IMR-90 (cell line): ENCODE measurements at regions not wholly inside any gene's neighbourhood (a gene's known extent, or its start where the extent isn't known, plus 50 kb on each side); places are given as distances from the start of the nearest gene placed in this dataset.
A peak's percentile ranks its signal among the peaks of the same experiment; 100 is the strongest.

Experiments
- ATAC-seq: fragments of 200-7000 bp; cut with Tn5 transposase; 2 replicates; pipeline ENCODE4 v1.9.1; 2020; ENCODE audit warnings: low read depth, mild to moderate bottlenecking, moderate library complexity
- BruUV-seq: library from RNA; stranded (reverse); fragments of 400-500 nt; replicated peaks from 2 replicates; lab custom pipeline; 2021; lab: Mats Ljungman, UMichigan
- CTCF ChIA-PET: fragments of 300-600 bp; formaldehyde crosslinking; extraction: SDS; loops from one replicate; lab custom pipeline; 2021; ENCODE audit warnings: antibody characterized with exemption; lab: Yijun Ruan, JAX
- POLR2A ChIA-PET: fragments of 300-600 bp; sonication (Branson Sonifier 250); formaldehyde crosslinking; loops from one replicate; lab custom pipeline; 2022; ENCODE audit warnings: antibody characterized with exemption; ENCODE audit not compliant: unreplicated experiment; lab: Charles Lee
- DNase-seq: peaks from one replicate; pipeline ENCODE4 v3.0.0; 2013
- H2AFZ ChIP-seq: replicated peaks from 2 replicates; pipeline ENCODE3; 2013; ENCODE audit warnings: low read length, mild to moderate bottlenecking; ENCODE audit not compliant: poor library complexity
- H2AK5ac ChIP-seq: 2 replicates; pipeline ENCODE4 v1.6.1; 2013; ENCODE audit warnings: low read depth, low read length, inconsistent platforms
- H2AK9ac ChIP-seq: replicated peaks from 2 replicates; pipeline ENCODE3; 2013; ENCODE audit warnings: mild to moderate bottlenecking, low read depth, low read length, moderate library complexity; ENCODE audit not compliant: poor library complexity
- H2BK120ac ChIP-seq: 2 replicates; pipeline ENCODE4 v1.6.1; 2013; ENCODE audit warnings: low read depth, low read length, inconsistent platforms
- H2BK15ac ChIP-seq: 3 replicates; pipeline ENCODE4 v1.6.1; 2013; ENCODE audit warnings: low read depth, low read length, inconsistent platforms
- H2BK20ac ChIP-seq: 2 replicates; pipeline ENCODE4 v1.6.1; 2013; ENCODE audit warnings: low read depth, mild to moderate bottlenecking, inconsistent platforms, low read length, moderate library complexity
- H2BK5ac ChIP-seq: 2 replicates; pipeline ENCODE4 v1.6.1; 2013; ENCODE audit warnings: mild to moderate bottlenecking, low read depth, low read length, inconsistent platforms; ENCODE audit not compliant: poor library complexity, severe bottlenecking
- H3K14ac ChIP-seq: replicated peaks from 2 replicates; pipeline ENCODE4 v1.6.1; 2013; ENCODE audit warnings: low read depth, low read length, inconsistent platforms
- H3K18ac ChIP-seq: 2 replicates; pipeline ENCODE4 v1.6.1; 2013; ENCODE audit warnings: low read depth, low read length, control low read depth
- H3K23ac ChIP-seq: 2 replicates; pipeline ENCODE4 v1.6.1; 2013; ENCODE audit warnings: low read depth, low read length, inconsistent platforms
- H3K27ac ChIP-seq: 2 replicates; pipeline ENCODE4 v1.5.1; 2013; ENCODE audit warnings: mild to moderate bottlenecking, control low read depth, low read length; ENCODE audit not compliant: insufficient read depth
- H3K27me3 ChIP-seq: 2 replicates; pipeline ENCODE4 v1.6.1; 2013; ENCODE audit warnings: low read length; ENCODE audit not compliant: control insufficient read depth, insufficient read depth
- H3K36me3 ChIP-seq: 2 replicates; pipeline ENCODE4 v1.6.1; 2013; ENCODE audit warnings: low read length, mixed read lengths; ENCODE audit not compliant: control insufficient read depth, insufficient read depth
- H3K4ac ChIP-seq: 2 replicates; pipeline ENCODE4 v1.6.1; 2013; ENCODE audit warnings: low read depth, low read length, inconsistent platforms
- H3K4me1 ChIP-seq: 2 replicates; pipeline ENCODE4 v1.6.1; 2013; ENCODE audit warnings: low read length, mixed read lengths; ENCODE audit not compliant: control insufficient read depth, insufficient read depth
- H3K4me2 ChIP-seq: 2 replicates; pipeline ENCODE4 v1.6.1; 2013; ENCODE audit warnings: low read depth, mild to moderate bottlenecking, control low read depth, low read length, moderate library complexity
- H3K4me3 ChIP-seq: 2 replicates; pipeline ENCODE4 v1.5.1; 2013; ENCODE audit warnings: low read depth, mild to moderate bottlenecking, control low read depth, low read length, moderate library complexity; ENCODE audit not compliant: insufficient read depth
- H3K56ac ChIP-seq: 2 replicates; pipeline ENCODE4 v1.6.1; 2013; ENCODE audit warnings: low read length, inconsistent platforms; ENCODE audit not compliant: insufficient read depth; ENCODE audit errors: extremely low read depth
- H3K79me1 ChIP-seq, 2 experiments: 2 replicates each; pipeline ENCODE4 v1.6.1; 2013; ENCODE audit warnings: low read length in 2 of 2, inconsistent platforms in 1 of 2, low read depth in 1 of 2
- H3K9ac ChIP-seq: 2 replicates; pipeline ENCODE4 v1.6.1; 2013; ENCODE audit warnings: low read depth, low read length, control low read depth
- H3K9me1 ChIP-seq: 2 replicates; pipeline ENCODE4 v1.6.1; 2013; ENCODE audit warnings: low read length, inconsistent platforms; ENCODE audit not compliant: insufficient read depth
- H3K9me3 ChIP-seq: 2 replicates; pipeline ENCODE4 v1.6.1; 2013; ENCODE audit warnings: low read length; ENCODE audit not compliant: control insufficient read depth, insufficient read depth
- H4K20me1 ChIP-seq: 2 replicates; pipeline ENCODE4 v1.6.1; 2013; ENCODE audit warnings: low read length, inconsistent platforms; ENCODE audit not compliant: insufficient read depth
- H4K5ac ChIP-seq: 2 replicates; pipeline ENCODE4 v1.6.1; 2013; ENCODE audit warnings: mild to moderate bottlenecking, low read depth, low read length, control low read depth
- H4K8ac ChIP-seq, 2 experiments: 2 replicates each; pipeline ENCODE4 v1.6.1; 2013; ENCODE audit warnings: low read depth in 2 of 2, low read length in 2 of 2, control low read depth in 1 of 2, inconsistent platforms in 1 of 2
- H4K91ac ChIP-seq: 2 replicates; pipeline ENCODE4 v1.6.1; 2013; ENCODE audit warnings: low read depth, low read length, inconsistent platforms; ENCODE audit not compliant: insufficient read depth
- BHLHE40 ChIP-seq: fragments of 150-350 bp; IDR thresholded peaks from 2 replicates; pipeline ENCODE4 v1.6.1; 2016; ENCODE audit warnings: mild to moderate bottlenecking, low read depth, low read length
- CEBPB ChIP-seq: IDR thresholded peaks from 2 replicates; pipeline ENCODE4 v1.6.1; 2012; ENCODE audit warnings: low read depth, low read length, improper control_type of control experiment
- MXI1 ChIP-seq: IDR thresholded peaks from 2 replicates; pipeline ENCODE4 v1.6.1; 2012; ENCODE audit warnings: low read depth, mild to moderate bottlenecking, low read length, moderate library complexity, borderline replicate concordance
- RCOR1 ChIP-seq: IDR thresholded peaks from 2 replicates; pipeline ENCODE4 v1.6.1; 2012; ENCODE audit warnings: mild to moderate bottlenecking, low read length, improper control_type of control experiment; ENCODE audit not compliant: insufficient replicate concordance
- SMC3 ChIP-seq: fragments of 150-350 bp; IDR thresholded peaks from 2 replicates; pipeline ENCODE4 v1.6.1; 2016; ENCODE audit warnings: low read depth, mild to moderate bottlenecking, antibody characterized with exemption, low read length, moderate library complexity
- WGBS, 2 experiments: methylation state at CpG; one replicate each; pipeline versions ENCODE4 v1.1.5 to v1.1.7; 2013; ENCODE audit warnings: missing lambda C conversion rate in 2 of 2; ENCODE audit not compliant: insufficient read length in 1 of 2; ENCODE audit errors: extremely low coverage in 2 of 2; 5-methylcytosine and 5-hydroxymethylcytosine counted together
- dilution Hi-C: fragments of 300-500 bp; cut with HindIII; formaldehyde crosslinking; loops from one replicate; pipeline ENCODE4 v1.14.3; 2018; ENCODE audit warnings: low sequenced_read_pairs; ENCODE audit not compliant: unreplicated experiment
- in situ Hi-C: fragments of 300-500 bp; cut with MboI; formaldehyde crosslinking; loops from 3 replicates; pipeline ENCODE4 v1.14.3; 2019; ENCODE audit warnings: low sequenced_read_pairs, inconsistent platforms, mixed read lengths
- intact Hi-C: fragments of 100-400 bp; cut with micrococcal nuclease; formaldehyde crosslinking; loops from 2 replicates; pipeline ENCODE4 v1.10.0; 2022

- Histone ChIP-seq H3K27me3 (no peaks in the 10 kb centered on the region; the same call in 1 of the 2 replicates), H3K18ac (no peak overlapping the region; the same call in 1 of the 2 replicates), H3K9ac (no peak overlapping the region), H3K4me3 (no peak overlapping the region), H3K79me1 (no peaks in the 10 kb centered on the region), H2BK120ac (no peak overlapping the region), H4K20me1 (no peaks in the 10 kb centered on the region), H3K14ac (no peak overlapping the region), H3K27ac (no peak overlapping the region), H3K4ac (no peak overlapping the region), H3K9me1 (no peaks in the 10 kb centered on the region), H2AK9ac (no peak overlapping the region), H2AFZ (no peak overlapping the region), H2BK5ac (no peak overlapping the region), H3K9me3 (no peaks in the 10 kb centered on the region), H3K4me2 (no peak overlapping the region), H4K8ac (no peak overlapping the region), H4K91ac (no peak overlapping the region), H4K5ac (no peak overlapping the region), H2BK15ac (no peak overlapping the region), H3K23ac (no peak overlapping the region), H3K4me1 (peaks cover 2% of the 10 kb centered on the region; the same call in 1 of the 2 replicates), H3K56ac (no peak overlapping the region), H3K36me3 (no peaks in the 10 kb centered on the region), H2AK5ac (no peak overlapping the region), H2BK20ac (no peak overlapping the region)
- no TSS peak for BruUV-seq
- dilution Hi-C loops = no loop called here
- ATAC-seq (peak; percentile 35), DNase-seq (peak; percentile 90)
- WGBS, 2 experiments = no CpG with 5 or more reads among the region's 5 CpGs
- ChIA-PET CTCF (no interaction called here), POLR2A (no interaction called here)
- TF ChIP-seq SMC3 = no peak
- TF ChIP-seq CEBPB = peak; percentile 34; the same call in 1 of the 2 replicates
- no peak for TF ChIP-seq RCOR1
- TF ChIP-seq MXI1 = no peak
- no peak for TF ChIP-seq BHLHE40
- in situ Hi-C loops = no loop called here
- intact Hi-C loops = no loop called here
These were observed 291.0 kb downstream of the TBL1XR1 start for GRCh38 chr3:176906046-176906905.
